DOHH2 (cell line): ENCODE measurements at regions not wholly inside any gene's neighbourhood (a gene's known extent, or its start where the extent isn't known, plus 50 kb on each side); places are given as distances from the start of the nearest gene placed in this dataset.
"Not testable (repeated sequence)": the region's sequence is repeated elsewhere in the genome, so short reads cannot be mapped to it uniquely, and the experiment has no call there.

Experiments
- H3F3A ChIP-seq: fragments of 200-600 bp; sonication (generic), shearing (Covaris generic); 2 replicates; pipeline ENCODE4 v1.6.0; 2016; ENCODE audit warnings: antibody characterized with exemption, mild to moderate bottlenecking; ENCODE audit not compliant: control insufficient read depth, insufficient read depth
- H3K27ac ChIP-seq: fragments of 200-600 bp; sonication (generic); 2 replicates; pipeline ENCODE4 v1.5.1; 2014; ENCODE audit warnings: low read depth, mild to moderate bottlenecking, low read length, moderate library complexity
- H3K27me3 ChIP-seq: fragments of 200-600 bp; sonication (generic); 2 replicates; pipeline ENCODE4 v1.6.1; 2014; ENCODE audit warnings: mild to moderate bottlenecking, low read length, mixed read lengths; ENCODE audit not compliant: control insufficient read depth
- H3K36me3 ChIP-seq: fragments of 200-600 bp; sonication (generic); 2 replicates; pipeline ENCODE4 v1.6.1; 2014; ENCODE audit warnings: mild to moderate bottlenecking, low read length, moderate library complexity, mixed read lengths; ENCODE audit not compliant: control insufficient read depth
- H3K4me1 ChIP-seq: fragments of 200-600 bp; sonication (generic); 2 replicates; pipeline ENCODE4 v1.6.1; 2014; ENCODE audit warnings: mild to moderate bottlenecking, low read length, mixed read lengths; ENCODE audit not compliant: control insufficient read depth
- H3K4me2 ChIP-seq: fragments of 200-600 bp; sonication (generic); 2 replicates; pipeline ENCODE4 v1.6.0; 2014; ENCODE audit warnings: mild to moderate bottlenecking, low read length, moderate library complexity
- H3K4me3 ChIP-seq: fragments of 200-600 bp; sonication (generic); 2 replicates; pipeline ENCODE4 v1.5.1; 2014; ENCODE audit warnings: mild to moderate bottlenecking, low read length, mixed read lengths
- H3K79me2 ChIP-seq: fragments of 200-600 bp; sonication (generic); 2 replicates; pipeline ENCODE4 v1.6.1; 2014; ENCODE audit warnings: mild to moderate bottlenecking, low read length, mixed read lengths; ENCODE audit not compliant: control insufficient read depth
- H3K9me2 ChIP-seq: fragments of 200-600 bp; sonication (generic); replicated peaks from 2 replicates; pipeline ENCODE4 v1.6.1; 2014; ENCODE audit warnings: mild to moderate bottlenecking, low read length, mixed read lengths; ENCODE audit not compliant: control insufficient read depth
- H3K9me3 ChIP-seq: fragments of 200-600 bp; sonication (generic); 2 replicates; pipeline ENCODE4 v1.6.1; 2014; ENCODE audit warnings: antibody characterized with exemption, low read length, mixed read lengths; ENCODE audit not compliant: control insufficient read depth, insufficient read depth
- H4K20me1 ChIP-seq: fragments of 200-600 bp; sonication (generic); 2 replicates; pipeline ENCODE4 v1.6.0; 2014; ENCODE audit warnings: low read depth, mild to moderate bottlenecking, antibody characterized with exemption, low read length, moderate library complexity; ENCODE audit not compliant: control insufficient read depth, insufficient read depth

GRCh38 chr2:87602728-87603127, 145.2 kb upstream of the PLGLB2 start:
- not testable (repeated sequence) for H3K4me3 ChIP-seq, H3K9me3 ChIP-seq, H3K4me2 ChIP-seq, H3K4me1 ChIP-seq, H3K27me3 ChIP-seq, H3K9me2 ChIP-seq, H3K36me3 ChIP-seq, H3F3A ChIP-seq, H3K79me2 ChIP-seq, H4K20me1 ChIP-seq, H3K27ac ChIP-seq

GRCh38 chr2:87603418-87604278, 144.2 kb upstream of the PLGLB2 start:
- not testable (repeated sequence) for H4K20me1 ChIP-seq, H3K9me3 ChIP-seq, H3K9me2 ChIP-seq

GRCh38 chr2:87604279-87604818, 143.5 kb upstream of the PLGLB2 start:
- H3K27ac ChIP-seq, H3K4me1 ChIP-seq, H3K27me3 ChIP-seq, H3K4me3 ChIP-seq, H3F3A ChIP-seq, H3K36me3 ChIP-seq, H4K20me1 ChIP-seq, H3K9me2 ChIP-seq, H3K4me2 ChIP-seq, H3K79me2 ChIP-seq, H3K9me3 ChIP-seq: not testable (repeated sequence)

More at GRCh38 chr2:87603418-87604278, 144.2 kb upstream of the PLGLB2 start:
- not testable (repeated sequence) for H3K27ac ChIP-seq, H3K4me2 ChIP-seq, H3K4me1 ChIP-seq, H3K36me3 ChIP-seq, H3F3A ChIP-seq, H3K4me3 ChIP-seq, H3K79me2 ChIP-seq, H3K27me3 ChIP-seq

- H3K9me3 ChIP-seq, H3F3A ChIP-seq, H4K20me1 ChIP-seq, H3K9me2 ChIP-seq, H3K79me2 ChIP-seq, H3K4me2 ChIP-seq, H3K27ac ChIP-seq, H3K36me3 ChIP-seq, H3K4me3 ChIP-seq, H3K4me1 ChIP-seq, H3K27me3 ChIP-seq: not testable (repeated sequence)
Measured at GRCh38 chr2:87604980-87605379, 142.9 kb upstream of the PLGLB2 start.

- not testable (repeated sequence) for H4K20me1 ChIP-seq, H3K4me2 ChIP-seq, H3K27ac ChIP-seq, H3K9me2 ChIP-seq, H3K27me3 ChIP-seq, H3F3A ChIP-seq, H3K36me3 ChIP-seq, H3K9me3 ChIP-seq, H3K79me2 ChIP-seq, H3K4me1 ChIP-seq, H3K4me3 ChIP-seq
Measured at GRCh38 chr2:87608377-87609166, 139.3 kb upstream of the PLGLB2 start.

- H3K27me3 ChIP-seq, H3K79me2 ChIP-seq, H3F3A ChIP-seq, H3K9me3 ChIP-seq, H4K20me1 ChIP-seq, H3K36me3 ChIP-seq, H3K4me1 ChIP-seq, H3K9me2 ChIP-seq, H3K27ac ChIP-seq, H3K4me2 ChIP-seq, H3K4me3 ChIP-seq: not testable (repeated sequence)
Measured at GRCh38 chr2:87610974-87611373, 136.9 kb upstream of the PLGLB2 start.

- H3K9me3 ChIP-seq, H3K4me1 ChIP-seq, H3K27me3 ChIP-seq, H3K27ac ChIP-seq, H4K20me1 ChIP-seq, H3K4me3 ChIP-seq, H3K79me2 ChIP-seq, H3K9me2 ChIP-seq, H3F3A ChIP-seq, H3K36me3 ChIP-seq, H3K4me2 ChIP-seq: not testable (repeated sequence)
Measured at GRCh38 chr2:87611416-87611815, 136.5 kb upstream of the PLGLB2 start.

GRCh38 chr2:87611956-87612355, 135.9 kb upstream of the PLGLB2 start:
- H3K9me3 ChIP-seq, H3K36me3 ChIP-seq, H3K4me3 ChIP-seq, H3K4me1 ChIP-seq, H3K9me2 ChIP-seq, H3K27ac ChIP-seq, H3K79me2 ChIP-seq, H3F3A ChIP-seq, H4K20me1 ChIP-seq, H3K27me3 ChIP-seq, H3K4me2 ChIP-seq: not testable (repeated sequence)
